GM18519 (cell line): ENCODE measurements at regions not wholly inside any gene's neighbourhood (a gene's known extent, or its start where the extent isn't known, plus 50 kb on each side); places are given as distances from the start of the nearest gene placed in this dataset.

ENCODE experiments used
- ATAC-seq: cut with Tn5 transposase; IDR thresholded peaks from one replicate; pipeline ENCODE4 v1.9.1; 2021; ENCODE audit warnings: mild to moderate bottlenecking, moderate library complexity; ENCODE audit not compliant: unreplicated experiment, low FRiP score

- no peak for ATAC-seq
Observed at GRCh38 chr6:165922309-165922794, 245.3 kb downstream of the TBXT start.

- ATAC-seq = no peak
Observed at GRCh38 chr6:165920896-165921671, 246.6 kb downstream of the TBXT start.

GRCh38 chr6:165917576-165917975, 250.1 kb downstream of the TBXT start:
- no peak for ATAC-seq

GRCh38 chr6:165915022-165915770, 252.2 kb upstream of the PDE10A start:
- ATAC-seq = no peak

DNA sequence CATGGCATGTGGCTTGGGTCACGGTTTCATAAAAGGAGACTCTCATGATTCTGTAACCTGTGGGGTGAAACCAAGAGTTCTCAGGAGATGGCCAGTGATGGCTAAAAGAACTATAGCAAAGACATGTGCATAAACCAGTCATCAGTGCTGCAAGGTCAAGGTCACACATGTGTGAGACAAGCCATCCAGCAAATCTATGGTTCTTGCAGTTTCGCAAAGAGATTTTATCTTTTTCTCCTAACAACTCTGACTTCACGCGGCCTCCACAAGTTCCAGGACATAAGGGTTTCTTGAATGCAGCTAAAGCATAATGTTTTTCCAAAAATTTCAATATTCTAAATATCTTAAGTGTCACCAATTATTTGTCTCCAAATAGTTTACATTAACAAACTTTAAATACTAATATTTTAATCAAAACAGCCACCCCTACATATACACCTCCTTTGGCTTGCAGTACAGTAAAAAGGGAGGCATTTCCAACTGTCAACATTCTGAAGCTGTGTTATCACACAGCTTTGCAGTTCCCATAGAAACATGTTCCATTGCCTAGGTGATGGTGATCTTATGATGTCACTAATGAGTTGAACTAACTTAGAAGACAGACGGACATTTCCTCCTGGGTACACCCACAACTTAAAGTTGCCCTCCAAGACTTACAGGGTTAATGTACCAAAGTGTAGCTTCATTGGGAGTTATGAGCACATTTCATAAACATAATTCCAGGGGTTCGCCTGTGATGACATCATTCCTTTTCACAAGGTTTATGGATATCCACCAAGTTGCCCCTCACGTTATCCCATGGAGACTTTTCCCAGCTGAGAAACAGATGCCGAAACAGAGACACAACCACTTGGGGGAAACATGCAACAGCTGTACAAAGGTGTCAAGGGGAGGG, 250.9 kb upstream of the PDE10A start:
- ATAC-seq = no peak

DNA sequence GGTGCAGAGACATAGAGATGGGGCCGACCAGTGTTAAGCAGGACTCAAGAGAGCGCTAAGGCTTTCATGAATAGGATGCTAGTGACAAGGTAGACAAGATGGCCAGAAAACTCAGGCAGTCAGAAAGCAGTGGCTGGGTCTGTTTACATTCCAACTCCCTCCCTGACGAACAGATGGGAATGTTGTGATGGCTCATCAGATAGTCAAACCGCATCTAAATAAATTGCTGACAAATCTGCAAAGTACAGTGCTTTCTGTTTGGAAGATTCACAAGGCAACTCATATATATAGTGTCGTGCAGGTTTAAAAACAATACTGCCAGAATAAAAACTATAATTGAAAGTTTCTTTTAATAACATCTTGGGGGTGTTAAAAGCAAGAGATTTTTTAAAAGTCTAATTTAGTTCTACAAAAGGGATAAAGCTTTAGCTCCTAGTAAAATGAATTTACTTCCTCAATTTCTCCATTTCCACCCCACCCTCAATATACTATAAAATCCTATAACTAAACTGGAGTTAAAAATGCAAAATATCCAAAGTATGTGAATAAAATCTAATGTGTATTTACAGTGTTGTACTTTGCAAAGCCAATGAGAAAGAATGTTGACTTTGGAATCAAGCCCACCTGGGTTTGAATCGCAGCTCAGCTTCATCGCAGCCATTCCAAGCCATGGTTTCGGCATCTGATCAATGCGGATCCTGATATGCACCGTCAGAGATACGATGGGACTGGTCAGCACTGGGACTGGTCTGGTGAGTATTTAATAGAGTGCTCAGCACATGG, 247.3 kb upstream of the PDE10A start:
- no peak for ATAC-seq

DNA sequence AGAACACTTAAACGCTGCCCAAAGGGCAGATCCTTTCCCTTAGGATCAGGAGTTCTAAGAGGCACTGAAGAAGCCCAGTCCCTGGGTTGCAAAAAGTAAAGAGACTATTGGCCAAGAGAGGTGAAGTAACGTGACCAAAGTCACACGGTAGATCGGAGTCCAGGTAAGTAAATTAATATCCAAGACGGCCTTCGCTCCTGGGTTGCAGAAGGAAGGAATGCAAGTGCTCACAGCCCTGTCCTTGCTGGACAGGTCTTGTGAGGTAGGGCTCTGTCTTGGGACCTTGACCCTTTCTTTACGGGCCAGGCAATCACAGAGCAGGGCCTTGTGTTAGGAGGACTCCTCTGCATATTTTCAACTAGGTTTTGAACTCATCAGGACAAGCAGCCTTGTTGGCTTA, 243.7 kb upstream of the PDE10A start:
- no peak for ATAC-seq

DNA sequence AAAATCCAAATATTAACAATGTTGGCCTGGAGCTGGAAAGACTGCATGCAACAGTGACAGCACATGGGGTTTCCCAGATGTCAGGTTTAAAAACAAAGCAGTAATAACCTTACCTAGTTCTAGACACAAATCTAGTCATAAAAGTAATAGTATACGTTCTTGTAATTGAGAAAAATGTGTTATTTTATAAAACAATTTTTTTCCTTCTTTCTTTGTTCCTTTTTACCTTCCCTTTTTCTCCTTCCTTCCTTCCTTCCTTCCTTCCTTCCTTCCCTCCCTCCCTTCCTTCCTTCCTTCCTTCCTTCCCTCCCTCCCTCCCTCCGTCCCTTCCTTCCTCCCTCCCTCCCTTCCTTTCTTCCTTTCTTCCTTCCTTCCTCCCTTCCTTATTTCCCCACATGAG, 242.7 kb upstream of the PDE10A start:
- no peak for ATAC-seq

DNA sequence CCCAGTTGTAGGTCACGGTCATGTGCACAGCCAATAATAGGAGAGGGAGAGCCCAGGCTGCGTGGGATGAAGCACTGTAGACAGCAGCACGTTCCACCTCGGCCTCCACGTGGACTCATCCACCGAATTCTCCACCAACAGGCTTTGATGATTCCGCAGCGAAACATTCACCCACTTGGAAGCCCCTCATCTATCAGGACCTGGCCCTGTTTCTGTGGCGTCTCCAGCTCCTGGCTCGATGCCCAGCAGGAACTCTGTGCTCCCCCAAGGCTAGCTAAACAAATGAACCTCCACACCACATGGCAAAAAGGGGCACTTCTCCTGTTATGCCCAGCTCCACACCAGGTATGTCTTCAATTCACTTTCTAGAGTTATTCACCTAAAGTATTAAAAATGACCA, 237.9 kb upstream of the PDE10A start:
- ATAC-seq = no peak

DNA sequence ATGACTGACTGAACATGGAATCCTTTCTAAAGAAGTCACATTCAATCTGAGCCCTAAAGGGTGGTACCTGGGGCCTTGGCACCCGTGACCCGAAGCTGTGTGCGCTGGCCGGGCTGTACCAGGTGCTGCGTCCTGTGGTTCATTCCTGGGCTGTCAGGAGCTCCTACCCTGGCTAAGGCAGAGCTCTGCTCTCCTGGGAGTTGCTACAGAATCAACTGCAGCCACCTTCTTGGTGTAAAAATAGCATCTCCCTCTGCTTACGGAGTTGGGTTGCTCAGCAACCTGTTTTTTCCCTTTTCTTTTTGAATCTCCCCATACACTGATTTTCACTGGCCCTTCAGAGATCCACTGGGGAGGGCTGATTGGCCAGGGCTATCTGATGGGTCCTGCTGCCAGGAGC, 236.6 kb upstream of the PDE10A start:
- no peak for ATAC-seq

DNA sequence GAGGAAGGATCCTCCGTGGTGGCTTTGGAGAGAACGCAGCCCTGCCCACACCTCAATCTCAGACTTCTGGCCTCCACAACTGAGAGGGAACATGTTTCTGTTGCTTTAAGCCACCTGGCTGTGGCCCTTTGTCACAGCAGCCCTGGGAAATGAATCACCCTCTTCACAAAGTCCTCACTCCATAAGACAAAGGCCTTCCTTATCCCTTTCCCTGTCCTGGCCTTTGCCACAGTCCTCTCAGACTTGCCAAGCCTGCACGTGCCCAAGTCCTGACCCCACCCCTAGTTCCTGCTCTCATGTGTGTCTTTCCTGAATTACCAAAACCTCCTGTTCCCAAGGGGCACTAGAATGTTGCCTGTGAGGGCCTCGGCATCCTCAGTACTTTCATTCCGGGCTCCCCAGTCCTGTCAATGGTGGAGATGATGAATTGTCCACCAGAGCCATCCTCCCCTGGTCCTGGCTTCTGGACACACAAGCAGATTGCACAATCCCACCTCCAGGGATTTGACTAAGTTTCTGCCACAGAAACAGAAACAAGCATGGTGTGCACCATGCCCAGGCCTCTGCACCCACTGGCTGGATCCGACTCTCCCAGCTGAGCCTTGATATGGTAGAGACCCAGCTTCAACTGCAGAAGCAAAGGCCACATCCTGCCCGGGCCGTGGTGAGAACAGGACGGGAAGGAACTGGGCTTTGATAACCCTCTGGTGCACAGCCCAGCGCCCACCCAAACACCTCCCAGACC, 232.6 kb upstream of the PDE10A start:
- ATAC-seq = no peak

DNA sequence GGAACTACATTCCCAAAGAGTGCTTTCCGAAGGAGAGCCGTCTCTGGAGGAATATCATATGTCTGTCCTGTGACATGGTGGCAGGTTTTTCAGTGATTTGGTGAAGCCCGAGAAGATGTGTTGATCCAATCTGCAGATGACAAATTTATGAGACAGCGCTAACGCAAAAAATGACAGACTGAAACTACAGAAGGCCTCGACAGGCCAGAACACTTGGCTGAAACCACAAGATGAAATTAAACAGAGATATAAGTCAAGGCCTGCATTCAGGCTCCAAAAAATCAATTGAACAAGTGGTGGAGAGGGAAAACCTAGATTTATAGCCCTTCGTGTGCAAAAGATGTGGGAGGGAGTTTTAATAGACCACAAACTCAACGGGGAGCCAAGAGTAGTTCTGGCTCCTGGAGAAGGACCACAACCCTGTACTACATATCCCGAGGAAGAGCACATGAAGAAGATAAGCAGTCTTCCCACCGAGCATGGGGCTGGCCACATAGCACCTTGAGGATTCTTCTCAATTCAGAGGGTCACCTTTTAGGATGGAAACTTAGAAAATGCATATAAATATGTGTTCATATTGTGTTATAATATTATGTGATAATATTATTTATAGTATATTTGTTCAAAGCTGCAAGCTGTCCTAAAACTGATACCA, 231.3 kb upstream of the PDE10A start:
- ATAC-seq = no peak

DNA sequence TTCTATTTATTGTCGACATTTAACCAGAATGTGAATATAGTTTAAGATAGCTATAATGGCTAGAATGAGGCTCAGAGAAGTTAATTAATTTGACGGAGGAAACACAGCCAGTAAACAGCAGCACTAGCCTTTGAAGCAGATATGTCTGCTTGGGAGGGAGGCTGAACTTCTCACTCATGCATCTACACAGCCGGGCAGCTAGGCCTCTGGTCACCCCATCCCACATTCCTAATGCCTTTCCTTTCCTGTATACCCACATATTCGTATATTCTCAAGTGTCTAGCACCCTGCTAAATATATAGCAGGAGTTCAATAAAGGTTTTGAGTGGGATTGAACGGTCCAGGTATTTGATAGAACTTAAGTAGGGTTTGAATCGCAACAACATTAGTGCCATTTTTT, 230.4 kb upstream of the PDE10A start:
- ATAC-seq = no peak

- no peak for ATAC-seq
Observed at GRCh38 chr6:165891320-165891719, 228.3 kb upstream of the PDE10A start.

DNA sequence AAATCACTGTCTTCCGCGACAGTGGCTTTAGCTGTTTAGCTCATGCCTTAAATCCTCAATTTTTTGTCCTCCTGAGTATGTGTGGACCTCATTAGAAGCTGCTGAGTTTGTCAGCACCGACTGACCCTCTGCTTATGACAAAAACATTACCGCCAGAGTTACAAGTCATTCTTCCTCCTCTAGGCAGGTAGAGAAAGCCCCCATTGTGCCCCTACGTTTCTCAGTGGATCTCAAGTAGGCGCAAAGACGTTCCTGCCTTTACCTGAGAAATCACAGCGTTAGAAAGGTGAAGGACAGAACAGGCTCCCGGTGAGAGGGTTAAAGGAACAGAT, 227.3 kb upstream of the PDE10A start:
- no peak for ATAC-seq

DNA sequence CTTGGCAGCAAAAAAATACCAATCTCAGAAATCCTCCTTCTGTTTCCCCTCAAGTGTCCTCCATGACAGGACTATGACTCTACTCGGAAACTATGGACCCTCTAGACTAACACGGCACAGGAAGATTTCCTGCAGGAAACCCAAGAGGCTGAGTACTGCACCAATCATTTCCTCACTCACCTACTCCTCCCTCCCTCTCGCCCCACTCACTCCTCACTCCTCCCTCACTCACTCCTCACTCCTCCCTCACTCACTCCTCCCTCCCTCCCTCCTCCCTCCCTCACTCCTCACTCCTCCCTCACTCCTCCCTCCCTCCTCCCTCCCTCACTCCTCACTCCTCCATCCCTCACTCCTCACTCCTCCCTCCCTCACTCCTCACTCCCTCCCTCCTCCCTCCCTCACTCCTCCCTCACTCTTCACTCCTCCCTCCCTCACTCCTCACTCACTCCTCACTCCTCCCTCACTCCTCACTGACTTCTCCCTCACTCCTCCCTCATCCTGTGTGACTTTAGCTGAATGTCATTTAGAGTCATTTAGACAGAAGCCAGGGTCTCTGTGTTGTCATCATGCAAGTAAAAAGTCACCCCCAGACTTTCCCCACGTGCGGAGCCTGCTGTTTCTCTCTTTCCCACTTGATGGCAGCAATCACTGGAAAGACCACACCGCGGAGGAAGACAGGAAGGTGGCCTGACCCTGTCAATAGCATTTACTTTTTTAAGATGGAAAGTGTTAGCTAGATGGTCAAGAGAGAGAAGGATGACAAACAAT, 226.8 kb upstream of the PDE10A start:
- ATAC-seq = no peak

- no peak for ATAC-seq
Observed at GRCh38 chr6:165886169-165886568, 223.1 kb upstream of the PDE10A start.
